Sigmoid colon (tissue), 6 donors: ENCODE measurements at regions not wholly inside any gene's neighbourhood (a gene's known extent, or its start where the extent isn't known, plus 50 kb on each side); places are given as distances from the start of the nearest gene placed in this dataset.
A peak's percentile ranks its signal among the peaks of the same experiment; 100 is the strongest.

Experiments used
- DNase-seq: peaks from one replicate; pipeline ENCODE4 v3.0.0-alpha.2; 2019
- H3K27ac ChIP-seq, 4 donors: fragments of 200-600 bp; sonication (generic); one replicate each; pipeline ENCODE4 v1.5.1; 2016 to 2019; ENCODE audit warnings: mild to moderate bottlenecking in 1 of 4
- H3K27me3 ChIP-seq, 3 donors: fragments of 200-600 bp; sonication (generic); one replicate each; pipeline ENCODE4 v1.5.1; 2019; ENCODE audit warnings: mild to moderate bottlenecking in 1 of 3
- H3K36me3 ChIP-seq, 4 donors: fragments of 200-600 bp; sonication (generic); one replicate each; pipeline ENCODE4 v1.5.1; 2016 to 2019
- H3K4me1 ChIP-seq, 4 donors: fragments of 200-600 bp; sonication (generic); one replicate each; pipeline ENCODE4 v1.5.1; 2017 to 2019
- H3K4me3 ChIP-seq, 4 donors: fragments of 200-600 bp; sonication (generic); one replicate each; pipeline ENCODE4 v1.5.1; 2017 to 2019; ENCODE audit warnings: mild to moderate bottlenecking in 2 of 4, moderate library complexity in 1 of 4
- H3K9me3 ChIP-seq, 4 donors: fragments of 200-600 bp in 3 of 4; sonication (generic) in 3 of 4; one replicate each; pipeline versions ENCODE4 v1.5.1 to v1.6.1; 2013 to 2019
- CTCF ChIP-seq, 4 experiments: fragments of 450-650 bp in 3 of 4; fragments of 200-600 bp in 1 of 4; IDR thresholded peaks; one replicate each; pipeline ENCODE4 v1.5.1; 2016 to 2019; ENCODE audit warnings: antibody characterized with exemption in 4 of 4, mild to moderate bottlenecking in 3 of 4, moderate library complexity in 2 of 4
- EP300 ChIP-seq, 4 donors: sonication (generic); formaldehyde crosslinking; IDR thresholded peaks; one replicate each; pipeline ENCODE4 v1.6.1; 2017; ENCODE audit warnings: antibody characterized with exemption in 4 of 4
- POLR2A ChIP-seq, 2 donors: fragments of 450-650 bp; IDR thresholded peaks; one replicate each; pipeline ENCODE4 v1.6.1; 2016; ENCODE audit warnings: antibody characterized with exemption in 2 of 2, mild to moderate bottlenecking in 2 of 2, moderate library complexity in 2 of 2
- POLR2AphosphoS5 ChIP-seq, 4 donors: sonication (generic); formaldehyde crosslinking; IDR thresholded peaks; one replicate each; pipeline ENCODE4 v1.6.1; 2017; ENCODE audit warnings: antibody characterized with exemption in 4 of 4
- WGBS, 2 donors: extraction: QIAGEN DNeasy Blood & Tissue Kit; methylation state at CpG; one replicate each; pipeline ENCODE4 v1.1.7; 2013; 5-methylcytosine and 5-hydroxymethylcytosine counted together
- intact Hi-C: fragments of 100-400 bp; cut with DNase I; formaldehyde crosslinking; loops from one replicate; pipeline ENCODE4 v1.15.1; 2023
- donor health status: healthy with polysubstance abuse.
- donor health status: healthy.

- TF ChIP-seq CTCF (IDR thresholded peaks at IDR 0.05) = no peak
- no peak for TF ChIP-seq EP300 (IDR thresholded peaks at IDR 0.05)
- no peak for TF ChIP-seq POLR2A (IDR thresholded peaks at IDR 0.05)
- no peak for TF ChIP-seq POLR2AphosphoS5 (IDR thresholded peaks at IDR 0.05)
- Histone ChIP-seq H3K36me3 (no peaks in the 10 kb centered on the region), H3K27ac (no peak overlapping the region), H3K4me1 (peaks cover 0 to 6% (median 0%) of the 10 kb centered on the region in 4 donors), H3K9me3 (no peaks in the 10 kb centered on the region), H3K4me3 (no peak overlapping the region), H3K27me3 (no peaks in the 10 kb centered on the region)
- WGBS, 2 donors = 76 to 79% methylated on average over 3 of the region's 3 CpGs
- intact Hi-C loops = no loop called here
- DNase-seq = no peak
Measured at GRCh38 chr4:33054656-33055196, 2334.6 kb downstream of the PCDH7 start.

DNA sequence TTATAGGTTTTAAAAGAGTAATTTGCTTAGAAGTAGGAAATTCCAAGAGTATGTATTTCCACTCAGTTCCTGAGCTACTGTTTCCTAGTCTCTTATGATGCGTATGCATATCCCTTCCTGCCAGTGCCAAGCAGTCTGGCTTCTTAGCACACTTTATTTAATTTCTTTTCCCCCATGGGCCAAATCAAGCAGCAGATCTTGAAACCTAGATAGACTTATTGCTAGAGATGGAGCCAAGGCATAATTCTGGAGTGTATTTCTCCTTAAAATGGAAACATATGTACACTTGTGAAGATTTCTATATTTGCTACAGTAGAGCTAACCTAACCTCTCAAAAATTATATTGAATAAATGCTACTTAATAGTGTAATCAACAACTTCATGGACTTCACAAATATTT lies 2337.6 kb downstream of the PCDH7 start:
- peaks cover 0 to 14% (median 9%) of the 10 kb centered on the region in 4 donors for H3K4me1 ChIP-seq
- H3K27ac ChIP-seq = no peak overlapping the region
- intact Hi-C loops = no loop called here
- no peak for DNase-seq
- no peaks in the 10 kb centered on the region for H3K27me3 ChIP-seq
- 51 to 75% methylated on average over 1 of the region's 1 CpG for WGBS, 2 donors
- TF ChIP-seq CTCF (IDR thresholded peaks at IDR 0.05) (no peak), POLR2AphosphoS5 (IDR thresholded peaks at IDR 0.05) (no peak), EP300 (IDR thresholded peaks at IDR 0.05) (no peak), POLR2A (IDR thresholded peaks at IDR 0.05) (no peak)
- H3K9me3 ChIP-seq = no peaks in the 10 kb centered on the region
- H3K36me3 ChIP-seq = no peaks in the 10 kb centered on the region
- no peak overlapping the region for H3K4me3 ChIP-seq

DNA sequence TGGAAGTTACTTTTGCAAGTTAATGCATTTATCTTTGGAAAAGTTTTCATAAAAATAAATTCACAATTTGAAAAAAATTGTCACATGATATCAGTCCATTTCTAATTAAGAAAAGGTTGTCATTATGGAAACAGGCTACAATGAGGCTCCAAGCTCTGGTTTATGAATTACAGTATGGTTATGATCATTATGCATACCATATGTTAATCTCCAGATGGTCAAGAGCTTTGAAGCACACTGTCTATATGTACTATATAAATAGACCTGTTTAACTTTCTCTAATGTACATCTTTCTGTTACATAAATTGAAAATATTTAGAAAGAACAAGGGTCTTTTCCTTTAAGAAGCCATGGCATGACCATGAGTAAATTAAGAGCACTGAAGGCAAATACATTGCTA lies 2338.8 kb downstream of the PCDH7 start:
- no peak for DNase-seq
- no peak for TF ChIP-seq EP300 (IDR thresholded peaks at IDR 0.05)
- TF ChIP-seq POLR2AphosphoS5 (IDR thresholded peaks at IDR 0.05) = no peak
- no peak for TF ChIP-seq POLR2A (IDR thresholded peaks at IDR 0.05)
- no peak for TF ChIP-seq CTCF (IDR thresholded peaks at IDR 0.05)
- no peak overlapping the region for H3K27ac ChIP-seq
- intact Hi-C loops = no loop called here
- H3K27me3 ChIP-seq = no peaks in the 10 kb centered on the region
- peaks cover 0 to 27% (median 19%) of the 10 kb centered on the region in 4 donors for H3K4me1 ChIP-seq
- H3K9me3 ChIP-seq = no peaks in the 10 kb centered on the region
- no peaks in the 10 kb centered on the region for H3K36me3 ChIP-seq
- no peak overlapping the region for H3K4me3 ChIP-seq

DNA sequence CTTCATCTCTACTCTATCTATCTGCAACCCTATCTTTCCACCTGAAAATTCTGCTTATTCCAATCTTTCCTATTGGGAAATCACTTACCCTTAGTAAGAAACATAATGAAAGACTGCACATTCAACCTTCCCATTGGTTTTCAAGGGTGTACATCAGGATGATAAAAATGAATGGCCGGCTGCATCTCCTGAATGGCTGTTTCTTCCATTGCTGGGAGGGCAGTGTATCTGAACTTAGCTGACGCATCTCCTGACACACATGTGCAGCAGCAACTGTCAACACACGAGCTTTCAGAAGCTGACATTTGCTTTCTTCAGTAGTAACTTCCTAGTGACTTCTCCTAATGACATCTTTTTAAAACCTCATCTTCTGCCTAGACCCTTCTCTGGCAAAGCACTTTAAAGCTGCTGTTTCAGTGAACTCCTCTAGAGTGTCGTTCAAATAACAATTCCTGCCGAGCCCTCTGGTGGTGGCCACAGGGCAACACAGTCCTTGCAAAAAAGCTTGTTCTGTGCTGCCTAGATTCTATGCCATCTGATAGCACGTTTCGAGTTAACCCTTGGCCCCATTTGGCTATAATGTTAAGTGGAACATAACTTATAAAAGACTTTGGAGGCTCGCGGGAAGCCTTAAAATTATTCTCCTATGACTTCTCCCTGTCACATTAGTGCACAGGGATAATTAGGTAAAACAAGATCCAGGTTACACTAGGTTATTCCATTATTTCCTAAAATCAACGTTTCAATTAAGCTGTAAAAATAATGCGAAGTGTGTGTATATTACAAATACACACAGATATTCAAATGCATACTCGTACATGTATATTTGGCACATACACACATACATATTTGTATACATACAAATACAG lies 2340.7 kb downstream of the PCDH7 start:
- WGBS, 2 donors = 30 to 46% methylated on average over 12 of the region's 12 CpGs
- Histone ChIP-seq H3K36me3 (no peaks in the 10 kb centered on the region), H3K27me3 (no peaks in the 10 kb centered on the region), H3K4me3 (no peak overlapping the region), H3K9me3 (no peaks in the 10 kb centered on the region), H3K4me1 (peaks cover 0 to 37% (median 28%) of the 10 kb centered on the region in 4 donors), H3K27ac (no peak overlapping the region)
- TF ChIP-seq CTCF (IDR thresholded peaks at IDR 0.05) = peak in 3 of 4 experiments; percentile 29 to 39 (median 32)
- no peak for TF ChIP-seq POLR2A (IDR thresholded peaks at IDR 0.05)
- intact Hi-C loops = no loop called here
- DNase-seq = no peak
